ENCODE measurements at regions not wholly inside any gene's neighbourhood (a gene's known extent, or its start where the extent isn't known, plus 50 kb on each side); places are given as distances from the start of the nearest gene placed in this dataset.

DNA sequence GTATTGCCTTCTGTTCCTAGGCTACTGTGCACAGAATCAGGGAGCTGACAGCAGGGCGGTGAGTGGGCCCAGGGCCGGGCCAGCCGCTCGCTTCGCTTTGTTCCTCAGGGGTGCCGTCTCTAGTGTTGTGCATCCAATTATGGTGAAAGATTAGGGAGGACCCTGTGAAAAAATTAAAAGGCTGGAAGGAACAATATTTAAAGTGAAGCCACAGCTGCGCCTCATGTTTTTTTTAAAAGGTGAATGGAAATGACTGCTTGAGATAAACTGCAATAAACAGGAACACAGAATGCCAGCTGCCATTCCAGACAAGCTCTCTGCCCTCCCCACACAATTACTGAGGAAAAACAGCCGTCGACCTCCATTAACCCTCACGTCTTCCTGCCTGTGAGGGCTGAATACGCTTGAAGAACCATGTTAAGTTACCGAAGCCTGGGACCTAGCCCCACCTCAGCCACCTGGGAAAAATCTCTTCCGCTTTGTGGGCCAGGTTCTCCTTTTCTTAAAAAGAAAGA lies 132.0 kb upstream of the IL12A start:
- TF ChIP-seq EZH2phosphoT487 (conservative IDR thresholded peaks at IDR 0.05; ENCODE audit: low read length): no peak
- no peak for TF ChIP-seq CTCF (IDR thresholded peaks at IDR 0.05; ENCODE audit: insufficient read depth, low read length, poor library complexity, severe bottlenecking)

Data from SU-DHL-6 (cell line).